HepG2 (cell line): ENCODE measurements at regions not wholly inside any gene's neighbourhood (a gene's known extent, or its start where the extent isn't known, plus 50 kb on each side); places are given as distances from the start of the nearest gene placed in this dataset.

Experiments
- ARID2 ChIP-seq: sonication (generic); formaldehyde crosslinking; IDR thresholded peaks from 2 replicates; pipeline ENCODE4 v1.8.1; 2022; ENCODE audit warnings: mild to moderate bottlenecking, missing genetic modification reagents, borderline replicate concordance
- ASH2L ChIP-seq: fragments of 300-600, 200-600 bp; sonication (generic); IDR thresholded peaks from 2 replicates; pipeline ENCODE4 v1.7.0; 2017; ENCODE audit warnings: low read depth, mild to moderate bottlenecking, moderate library complexity, mixed read lengths, low read length; ENCODE audit not compliant: insufficient read length
- CEBPB ChIP-seq: IDR thresholded peaks from 2 replicates; pipeline ENCODE4 v1.6.1; 2011; ENCODE audit warnings: low read depth, low read length, improper control_type of control experiment, borderline replicate concordance
- CEBPG ChIP-seq: IDR thresholded peaks from 2 replicates; pipeline ENCODE4 v1.6.1; 2016
- CREB1 ChIP-seq, 2 experiments: fragments of 450-650 bp in 1 of 2; IDR thresholded peaks; 2 replicates each; pipeline ENCODE4 v1.6.1; 2016 to 2017; ENCODE audit warnings: control low read depth in 1 of 2, mild to moderate bottlenecking in 1 of 2, missing compliant biosample characterization in 1 of 2, missing genetic modification characterization in 1 of 2
- FOXA3 ChIP-seq: IDR thresholded peaks from 2 replicates; pipeline ENCODE4 v1.6.1; 2016; ENCODE audit warnings: missing genetic modification reagents, missing compliant biosample characterization
- HDAC2 ChIP-seq: sonication (generic); formaldehyde crosslinking; IDR thresholded peaks from 2 replicates; pipeline ENCODE4 v1.4.0; 2020; ENCODE audit warnings: missing genetic modification reagents
- KLF12 ChIP-seq: sonication (generic); formaldehyde crosslinking; IDR thresholded peaks from 2 replicates; pipeline ENCODE4 v1.4.0; 2020; ENCODE audit warnings: missing genetic modification reagents, borderline replicate concordance
- MAFG ChIP-seq: sonication (generic); formaldehyde crosslinking; IDR thresholded peaks from 2 replicates; pipeline ENCODE4 v1.5.1; 2020; ENCODE audit warnings: mild to moderate bottlenecking, missing genetic modification reagents
- MIXL1 ChIP-seq: IDR thresholded peaks from 2 replicates; pipeline ENCODE4 v1.6.1; 2016
- MXD4 ChIP-seq: IDR thresholded peaks from 2 replicates; pipeline ENCODE4 v1.6.1; 2016; ENCODE audit warnings: mild to moderate bottlenecking, missing biosample characterization, missing genetic modification reagents
- MYC ChIP-seq: sonication (generic); formaldehyde crosslinking; IDR thresholded peaks from 2 replicates; pipeline ENCODE4 v1.9.0; 2021; ENCODE audit warnings: missing genetic modification reagents, borderline replicate concordance
- NCOA2 ChIP-seq: sonication (generic); formaldehyde crosslinking; IDR thresholded peaks from 2 replicates; pipeline ENCODE4 v1.8.0; 2022; ENCODE audit warnings: inconsistent platforms
- RNF2 ChIP-seq: fragments of 450-650 bp; conservative IDR thresholded peaks from 2 replicates; pipeline ENCODE4 v1.6.1; 2016; ENCODE audit warnings: low read depth
- SP1 ChIP-seq, 2 experiments: fragments of 450-650 bp in 1 of 2; sonication (generic) in 1 of 2; formaldehyde crosslinking in 1 of 2; IDR thresholded peaks; 2 replicates each; pipeline versions ENCODE4 v1.4.0 to v1.6.1; 2016 to 2020; ENCODE audit warnings: missing genetic modification reagents in 1 of 2
- TCF7 ChIP-seq: sonication (generic); IDR thresholded peaks from 2 replicates; pipeline ENCODE4 v1.6.1; 2016; ENCODE audit warnings: antibody characterized with exemption, low read depth
- XRCC5 ChIP-seq: fragments of 200-400 bp; formaldehyde crosslinking; optimal IDR thresholded peaks from 2 replicates; pipeline ENCODE3; 2017; ENCODE audit warnings: mild to moderate bottlenecking, low read length
- ZNF224 ChIP-seq: sonication (generic); formaldehyde crosslinking; IDR thresholded peaks from 2 replicates; pipeline ENCODE4 v1.5.0; 2020; ENCODE audit warnings: mild to moderate bottlenecking, missing genetic modification reagents
- ZNF331 ChIP-seq: sonication (generic); formaldehyde crosslinking; IDR thresholded peaks from 2 replicates; pipeline ENCODE4 v1.4.0; 2020; ENCODE audit warnings: missing genetic modification reagents
- ZNF777 ChIP-seq: sonication (generic); formaldehyde crosslinking; IDR thresholded peaks from 2 replicates; pipeline ENCODE4 v1.4.0; 2020; ENCODE audit warnings: missing genetic modification reagents
- TF ChIP-seq, protein P1 (sequence below): sonication (generic); formaldehyde crosslinking; IDR thresholded peaks from 2 replicates; pipeline ENCODE4 v1.8.1; 2023; ENCODE audit warnings: mild to moderate bottlenecking, moderate library complexity, missing genetic modification reagents
- TF ChIP-seq, protein P2 (sequence below): sonication (generic); formaldehyde crosslinking; IDR thresholded peaks from 2 replicates; pipeline ENCODE4 v1.4.0; 2020; ENCODE audit warnings: missing genetic modification reagents, mild to moderate bottlenecking, borderline replicate concordance
- TF ChIP-seq, protein P3 (sequence below): fragments of 450-650 bp; IDR thresholded peaks from 2 replicates; pipeline ENCODE4 v1.6.1; 2017; ENCODE audit warnings: mild to moderate bottlenecking

DNA sequence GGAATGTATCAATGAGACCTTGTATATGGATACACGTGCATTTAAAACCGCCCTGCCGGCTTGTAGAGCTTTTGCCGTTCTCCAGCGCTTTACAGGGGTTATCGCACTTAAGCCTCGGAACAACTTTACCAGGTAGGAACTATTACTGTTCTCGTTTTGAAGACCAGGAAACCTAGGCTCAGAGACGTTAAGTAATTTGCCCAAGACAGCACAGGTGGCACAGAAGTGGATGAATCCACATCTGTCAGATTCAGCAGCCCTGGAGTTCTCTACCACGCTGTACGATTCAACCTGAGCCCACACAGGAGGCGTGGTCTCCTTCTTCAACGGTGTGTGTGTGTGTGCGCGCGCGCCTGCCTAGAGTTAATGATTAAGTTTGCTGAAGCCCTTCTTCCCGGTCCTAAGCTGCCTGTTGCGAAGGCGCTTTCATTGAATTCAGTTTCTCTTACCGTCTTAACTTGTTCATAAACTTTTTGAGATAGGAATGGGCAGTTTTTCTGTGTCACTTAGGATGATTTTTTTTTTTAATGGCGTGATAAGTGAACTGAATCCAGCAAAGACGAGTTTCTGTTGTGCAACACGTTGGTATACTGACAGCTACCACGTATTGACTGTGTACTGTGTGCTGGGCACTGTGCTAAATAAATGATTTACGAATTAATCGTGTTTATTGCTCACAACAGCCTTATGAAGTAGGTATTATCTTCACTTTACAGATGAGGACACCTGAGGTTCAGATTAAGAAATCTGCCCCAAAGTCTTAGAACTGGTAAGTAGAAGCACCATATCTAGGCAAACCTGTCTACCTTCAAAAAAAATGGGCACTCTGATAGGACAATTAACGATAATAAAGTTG, 67.4 kb downstream of the KCNRG start (continued):
- peak; percentile 73 for TF ChIP-seq ASH2L
- TF ChIP-seq ZNF777 (CRISPR knock-in tag): peak; percentile 13; the same call in 1 of the 2 replicates
- no peak for TF ChIP-seq SP1 (IDR thresholded peaks at IDR 0.05)
- TF ChIP-seq SP1 (CRISPR knock-in tag; IDR thresholded peaks at IDR 0.05): peak; percentile 36; the same call in 1 of the 2 replicates
- TF ChIP-seq MYC (CRISPR knock-in tag): peak; percentile 56
- TF ChIP-seq MIXL1 (CRISPR knock-in tag): no peak
- TF ChIP-seq, protein P1, sequence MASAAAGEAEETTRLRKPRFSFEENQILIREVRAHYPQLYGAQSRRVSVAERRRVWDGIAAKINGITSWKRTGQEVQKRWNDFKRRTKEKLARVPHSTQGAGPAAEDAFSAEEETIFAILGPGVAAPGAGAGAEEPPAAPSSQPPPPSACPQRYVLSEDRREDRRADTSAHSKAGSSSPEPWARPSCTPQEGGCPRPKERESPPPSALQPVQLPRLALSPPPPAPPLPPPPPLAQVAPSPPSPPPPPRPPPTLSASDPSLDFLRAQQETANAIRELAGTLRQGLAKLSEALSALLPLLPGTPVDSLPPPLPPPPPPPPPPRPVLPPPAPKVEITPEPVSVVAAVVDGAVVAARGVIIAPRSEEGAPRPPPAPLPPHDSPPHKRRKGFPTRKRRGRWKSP: peak; percentile 46; the same call in 1 of the 2 replicates
- TF ChIP-seq KLF12: no peak
- TF ChIP-seq, protein P2, sequence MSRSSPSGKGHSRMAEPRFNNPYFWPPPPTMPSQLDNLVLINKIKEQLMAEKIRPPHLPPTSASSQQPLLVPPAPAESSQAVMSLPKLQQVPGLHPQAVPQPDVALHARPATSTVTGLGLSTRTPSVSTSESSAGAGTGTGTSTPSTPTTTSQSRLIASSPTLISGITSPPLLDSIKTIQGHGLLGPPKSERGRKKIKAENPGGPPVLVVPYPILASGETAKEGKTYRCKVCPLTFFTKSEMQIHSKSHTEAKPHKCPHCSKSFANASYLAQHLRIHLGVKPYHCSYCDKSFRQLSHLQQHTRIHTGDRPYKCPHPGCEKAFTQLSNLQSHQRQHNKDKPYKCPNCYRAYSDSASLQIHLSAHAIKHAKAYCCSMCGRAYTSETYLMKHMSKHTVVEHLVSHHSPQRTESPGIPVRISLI (CRISPR knock-in tag): 0 out of 2 replicates have a peak, but pooled peaks have one; percentile 2
- TF ChIP-seq MAFG (CRISPR knock-in tag): no peak
- TF ChIP-seq NCOA2 (CRISPR knock-in tag): no peak
- peak; percentile 82 for TF ChIP-seq CEBPB
- peak; percentile 11 for TF ChIP-seq XRCC5
- TF ChIP-seq ZNF224 (CRISPR knock-in tag): no peak
- TF ChIP-seq FOXA3 (CRISPR knock-in tag): 0 out of 2 replicates have a peak, but pooled peaks have one; percentile 17
- TF ChIP-seq HDAC2 (CRISPR knock-in tag): peak; percentile 55; the same call in 1 of the 2 replicates
- TF ChIP-seq, protein P3, sequence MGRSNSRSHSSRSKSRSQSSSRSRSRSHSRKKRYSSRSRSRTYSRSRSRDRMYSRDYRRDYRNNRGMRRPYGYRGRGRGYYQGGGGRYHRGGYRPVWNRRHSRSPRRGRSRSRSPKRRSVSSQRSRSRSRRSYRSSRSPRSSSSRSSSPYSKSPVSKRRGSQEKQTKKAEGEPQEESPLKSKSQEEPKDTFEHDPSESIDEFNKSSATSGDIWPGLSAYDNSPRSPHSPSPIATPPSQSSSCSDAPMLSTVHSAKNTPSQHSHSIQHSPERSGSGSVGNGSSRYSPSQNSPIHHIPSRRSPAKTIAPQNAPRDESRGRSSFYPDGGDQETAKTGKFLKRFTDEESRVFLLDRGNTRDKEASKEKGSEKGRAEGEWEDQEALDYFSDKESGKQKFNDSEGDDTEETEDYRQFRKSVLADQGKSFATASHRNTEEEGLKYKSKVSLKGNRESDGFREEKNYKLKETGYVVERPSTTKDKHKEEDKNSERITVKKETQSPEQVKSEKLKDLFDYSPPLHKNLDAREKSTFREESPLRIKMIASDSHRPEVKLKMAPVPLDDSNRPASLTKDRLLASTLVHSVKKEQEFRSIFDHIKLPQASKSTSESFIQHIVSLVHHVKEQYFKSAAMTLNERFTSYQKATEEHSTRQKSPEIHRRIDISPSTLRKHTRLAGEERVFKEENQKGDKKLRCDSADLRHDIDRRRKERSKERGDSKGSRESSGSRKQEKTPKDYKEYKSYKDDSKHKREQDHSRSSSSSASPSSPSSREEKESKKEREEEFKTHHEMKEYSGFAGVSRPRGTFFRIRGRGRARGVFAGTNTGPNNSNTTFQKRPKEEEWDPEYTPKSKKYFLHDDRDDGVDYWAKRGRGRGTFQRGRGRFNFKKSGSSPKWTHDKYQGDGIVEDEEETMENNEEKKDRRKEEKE: no peak
- no peak for TF ChIP-seq CREB1 (IDR thresholded peaks at IDR 0.05)
- TF ChIP-seq CREB1 (CRISPR knock-in tag; IDR thresholded peaks at IDR 0.05): peak; percentile 60
- TF ChIP-seq MXD4 (CRISPR knock-in tag): peak; percentile 76; the same call in 1 of the 2 replicates
- TF ChIP-seq TCF7: no peak
- TF ChIP-seq RNF2: no peak
- TF ChIP-seq CEBPG (CRISPR knock-in tag): peak; percentile 63
- TF ChIP-seq ARID2 (CRISPR knock-in tag): no peak
- TF ChIP-seq ZNF331 (CRISPR knock-in tag): peak; percentile 40; the same call in 1 of the 2 replicates
